ENCODE measurements at regions not wholly inside any gene's neighbourhood (a gene's known extent, or its start where the extent isn't known, plus 50 kb on each side); places are given as distances from the start of the nearest gene placed in this dataset.

- TF ChIP-seq CTCF (IDR thresholded peaks at IDR 0.05; ENCODE audit: insufficient read depth, low read length) (no peak), REST (IDR thresholded peaks at IDR 0.05; ENCODE audit: insufficient replicate concordance, low read depth) (no peak), POLR2AphosphoS5 (IDR thresholded peaks at IDR 0.05; ENCODE audit: low read depth) (no peak), GABPA (IDR thresholded peaks at IDR 0.05; ENCODE audit: low read depth) (no peak), SPI1 (IDR thresholded peaks at IDR 0.05; ENCODE audit: borderline replicate concordance, low read depth) (no peak)
These were observed 760.4 kb downstream of the TSN start for GRCh38 chr2:122515731-122516290.

GRCh38 chr2:122516775-122517174 is 761.3 kb downstream of the TSN start:
- no peak for DNase-seq (ENCODE audit: low read depth in 1 of 2, low spot score in 1 of 2)
- H3K27ac ChIP-seq (replicated peaks) = no peak overlapping the region
- TF ChIP-seq GABPA (IDR thresholded peaks at IDR 0.05; ENCODE audit: low read depth) (no peak), REST (IDR thresholded peaks at IDR 0.05; ENCODE audit: insufficient replicate concordance, low read depth) (no peak), CTCF (IDR thresholded peaks at IDR 0.05; ENCODE audit: insufficient read depth, low read length) (no peak), POLR2AphosphoS5 (IDR thresholded peaks at IDR 0.05; ENCODE audit: low read depth) (no peak)

More at GRCh38 chr2:122515731-122516290, 760.4 kb downstream of the TSN start:
- no peak for DNase-seq (ENCODE audit: low read depth in 1 of 2, low spot score in 1 of 2)
- H3K27me3 ChIP-seq (ENCODE audit: insufficient read depth, poor library complexity, severe bottlenecking) = no peaks in the 10 kb centered on the region
- no peak overlapping the region for H3K27ac ChIP-seq (replicated peaks)
- no peak overlapping the region for H3K4me3 ChIP-seq (replicated peaks; ENCODE audit: insufficient read depth, low read length)

GRCh38 chr2:122519366-122519765 is 763.9 kb downstream of the TSN start:
- no peak for DNase-seq (ENCODE audit: low read depth in 1 of 2, low spot score in 1 of 2)
- TF ChIP-seq GABPA (IDR thresholded peaks at IDR 0.05; ENCODE audit: low read depth) = no peak
- TF ChIP-seq REST (IDR thresholded peaks at IDR 0.05; ENCODE audit: insufficient replicate concordance, low read depth) = no peak

More at GRCh38 chr2:122516775-122517174, 761.3 kb downstream of the TSN start:
- H3K4me3 ChIP-seq (replicated peaks; ENCODE audit: insufficient read depth, low read length) = no peak overlapping the region
- no peaks in the 10 kb centered on the region for H3K27me3 ChIP-seq (ENCODE audit: insufficient read depth, poor library complexity, severe bottlenecking)

More at GRCh38 chr2:122519366-122519765, 763.9 kb downstream of the TSN start:
- Histone ChIP-seq H3K27me3 (ENCODE audit: insufficient read depth, poor library complexity, severe bottlenecking) (no peaks in the 10 kb centered on the region), H3K27ac (replicated peaks) (no peak overlapping the region), H3K4me3 (replicated peaks; ENCODE audit: insufficient read depth, low read length) (no peak overlapping the region)

All from HL-60 (cell line).